ENCODE measurements at regions not wholly inside any gene's neighbourhood (a gene's known extent, or its start where the extent isn't known, plus 50 kb on each side); places are given as distances from the start of the nearest gene placed in this dataset.

DNA sequence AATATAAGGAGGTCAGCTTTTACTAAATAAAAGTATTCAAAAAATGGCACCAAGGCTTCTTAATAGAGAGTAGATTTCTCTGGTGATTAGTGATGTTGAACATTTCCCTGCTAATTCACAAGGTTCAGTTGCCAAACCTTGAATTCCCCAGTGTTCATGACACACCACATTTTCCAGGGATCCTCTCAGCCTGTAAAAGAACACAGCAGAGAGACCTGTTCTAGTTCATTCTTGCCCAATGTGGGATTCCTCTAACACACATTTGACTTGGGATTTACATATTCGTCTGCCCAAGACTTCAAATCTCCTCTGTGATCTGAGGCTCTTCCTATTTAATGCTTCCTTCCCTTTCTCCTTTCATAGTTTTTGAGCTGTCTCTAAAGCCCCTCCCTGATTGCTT, 273.2 kb upstream of the CDH9 start:
- TF ChIP-seq, protein P1, sequence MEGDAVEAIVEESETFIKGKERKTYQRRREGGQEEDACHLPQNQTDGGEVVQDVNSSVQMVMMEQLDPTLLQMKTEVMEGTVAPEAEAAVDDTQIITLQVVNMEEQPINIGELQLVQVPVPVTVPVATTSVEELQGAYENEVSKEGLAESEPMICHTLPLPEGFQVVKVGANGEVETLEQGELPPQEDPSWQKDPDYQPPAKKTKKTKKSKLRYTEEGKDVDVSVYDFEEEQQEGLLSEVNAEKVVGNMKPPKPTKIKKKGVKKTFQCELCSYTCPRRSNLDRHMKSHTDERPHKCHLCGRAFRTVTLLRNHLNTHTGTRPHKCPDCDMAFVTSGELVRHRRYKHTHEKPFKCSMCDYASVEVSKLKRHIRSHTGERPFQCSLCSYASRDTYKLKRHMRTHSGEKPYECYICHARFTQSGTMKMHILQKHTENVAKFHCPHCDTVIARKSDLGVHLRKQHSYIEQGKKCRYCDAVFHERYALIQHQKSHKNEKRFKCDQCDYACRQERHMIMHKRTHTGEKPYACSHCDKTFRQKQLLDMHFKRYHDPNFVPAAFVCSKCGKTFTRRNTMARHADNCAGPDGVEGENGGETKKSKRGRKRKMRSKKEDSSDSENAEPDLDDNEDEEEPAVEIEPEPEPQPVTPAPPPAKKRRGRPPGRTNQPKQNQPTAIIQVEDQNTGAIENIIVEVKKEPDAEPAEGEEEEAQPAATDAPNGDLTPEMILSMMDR (IDR thresholded peaks at IDR 0.05): no peak
- TF ChIP-seq POLR2A (IDR thresholded peaks at IDR 0.05): no peak

All from testis (tissue), 2 donors.